Heart right ventricle (tissue), 16 donors: ENCODE measurements at regions not wholly inside any gene's neighbourhood (a gene's known extent, or its start where the extent isn't known, plus 50 kb on each side); places are given as distances from the start of the nearest gene placed in this dataset.

Source experiments
- ATAC-seq, 8 donors: fragments of 200-7000 bp; cut with Tn5 transposase; one replicate each; pipeline ENCODE4 v1.9.1; 2020; ENCODE audit warnings: mild to moderate bottlenecking in 8 of 8, moderate library complexity in 8 of 8, moderate number of reproducible peaks in 1 of 8
- DNase-seq, 2 donors: peaks; one replicate each; pipeline ENCODE4 v3.0.0-alpha.2; 2020
- H3K27ac ChIP-seq, 10 donors: fragments of 200-600 bp; sonication (generic) in 2 of 10; one replicate each; pipeline versions ENCODE4 v1.5.0 to v1.8.0; 2020 to 2022; ENCODE audit warnings: mild to moderate bottlenecking in 3 of 10
- H3K27me3 ChIP-seq, 7 donors: fragments of 200-600 bp; one replicate each; pipeline ENCODE4 v1.8.0; 2021 to 2022; ENCODE audit warnings: mild to moderate bottlenecking in 2 of 7
- H3K36me3 ChIP-seq, 9 donors: fragments of 200-600 bp; sonication (generic) in 1 of 9; one replicate each; pipeline versions ENCODE4 v1.5.0 to v1.8.0; 2020 to 2022; ENCODE audit warnings: mild to moderate bottlenecking in 2 of 9
- H3K4me1 ChIP-seq, 9 donors: fragments of 200-600 bp; sonication (generic) in 1 of 9; one replicate each; pipeline versions ENCODE4 v1.5.0 to v1.8.0; 2020 to 2022; ENCODE audit warnings: mild to moderate bottlenecking in 4 of 9
- H3K4me3 ChIP-seq, 10 donors: fragments of 200-600 bp; sonication (generic) in 2 of 10; one replicate each; pipeline versions ENCODE4 v1.5.0 to v1.8.0; 2020 to 2022; ENCODE audit warnings: mild to moderate bottlenecking in 7 of 10, moderate library complexity in 2 of 10
- H3K9me3 ChIP-seq, 11 donors: fragments of 200-600 bp in 10 of 11; sonication (generic) in 2 of 11; one replicate each; pipeline versions ENCODE4 v1.5.0 to v1.8.0; 2013 to 2022; ENCODE audit warnings: mild to moderate bottlenecking in 2 of 11, control low read depth in 1 of 11, moderate library complexity in 1 of 11
- CTCF ChIP-seq, 9 donors: fragments of 200-600 bp; sonication (generic) in 2 of 9; IDR thresholded peaks; one replicate each; pipeline versions ENCODE4 v1.5.0 to v1.8.0; 2021 to 2022; ENCODE audit warnings: antibody characterized with exemption in 9 of 9, mild to moderate bottlenecking in 5 of 9, moderate library complexity in 1 of 9
- WGBS, 2 donors: extraction: QIAGEN DNeasy Blood & Tissue Kit; methylation state at CpG; one replicate each; pipeline ENCODE4 v1.1.7; 2013; ENCODE audit warnings: inconsistent platforms in 1 of 2; 5-methylcytosine and 5-hydroxymethylcytosine counted together
- intact Hi-C, 10 donors: fragments of 100-400 bp; cut with DNase I; formaldehyde crosslinking; loops; one replicate each; pipeline versions ENCODE4 v1.11.1 to v1.14.2; 2022
- donor health status: Arrhythmogenic right ventricular cardiomyopathy.
- donor health status: ischemic (EF 13 %, LVEDD 7.1; RV severe dilation, severe dysfunction).
- donor health status: healthy with polysubstance abuse.
- donor health status: DM: no; HTN: yes; CAD: no.
- donor health status: DM: no; HTN: no; CAD: no.
- donor health status: ischemic (EF 25% LVEDD 6.9; RV normal size, moderate dysfunction).
- donor health status: ischemic (EF 25% LVEDD 5.7; RV mildly dilated, moderate dysfunction).
- donor health status: healthy.
- donor health status: DM: yes; HTN: yes; CAD: no.
- donor health status: Ischemic cardiomyopathy.
- donor health status: ischemic (EF 35%, LVEDD 5.7; RV mildly dilated, moderate dysfunction).
- donor health status: nonischemic (EF 11% LVEDD 7.7; RV severe dilation, severe dysfunction).
- donor health status: DM: yes; HTN: yes; CAD: no.
- donor health status: PGD.
- donor health status: ischemic (EF 29% LVEDD 5.4; RV normal size, mild dysfunction).
- donor health status: nonischemic (EF 23%, LVEDD 6.1; RV moderate dilation, normal function).

GRCh38 chr4:115294717-115295116 lies 181.3 kb upstream of the NDST4 start:
- no peak for DNase-seq
- Histone ChIP-seq H3K27ac (no peak overlapping the region), H3K9me3 (peaks cover 0 to 9% (median 0%) of the 10 kb centered on the region in 11 donors), H3K36me3 (no peaks in the 10 kb centered on the region), H3K27me3 (no peaks in the 10 kb centered on the region), H3K4me3 (no peak overlapping the region), H3K4me1 (no peaks in the 10 kb centered on the region)
- TF ChIP-seq CTCF (IDR thresholded peaks at IDR 0.05) = no peak
- WGBS, 2 donors = 54 to 74% methylated on average over 1 of the region's 1 CpG
- no peak for ATAC-seq
- intact Hi-C loops = no loop called here

- no peaks in the 10 kb centered on the region for H3K27me3 ChIP-seq
- no peaks in the 10 kb centered on the region for H3K36me3 ChIP-seq
- DNase-seq (no peak), ATAC-seq (no peak)
- intact Hi-C loops = no loop called here
- no peak for TF ChIP-seq CTCF (IDR thresholded peaks at IDR 0.05)
- no peak overlapping the region for H3K4me3 ChIP-seq
- H3K27ac ChIP-seq = no peak overlapping the region
- peaks cover 0 to 9% (median 0%) of the 10 kb centered on the region in 11 donors for H3K9me3 ChIP-seq
- WGBS, 2 donors = 84 to 92% methylated on average over 1 of the region's 1 CpG
- H3K4me1 ChIP-seq = no peaks in the 10 kb centered on the region
These were observed 179.7 kb upstream of the NDST4 start for GRCh38 chr4:115293093-115293462.

GRCh38 chr4:115292320-115293092 lies 179.1 kb upstream of the NDST4 start:
- Histone ChIP-seq H3K27me3 (no peaks in the 10 kb centered on the region), H3K9me3 (peaks cover 0 to 7% (median 0%) of the 10 kb centered on the region in 11 donors), H3K4me1 (no peaks in the 10 kb centered on the region), H3K36me3 (no peaks in the 10 kb centered on the region), H3K27ac (no peak overlapping the region), H3K4me3 (no peak overlapping the region)
- intact Hi-C loops = no loop called here
- no peak for ATAC-seq
- 41% methylated on average over 2 of the region's 2 CpGs for WGBS, 2 donors
- DNase-seq = no peak
- no peak for TF ChIP-seq CTCF (IDR thresholded peaks at IDR 0.05)

- H3K36me3 ChIP-seq = no peaks in the 10 kb centered on the region
- no peak for TF ChIP-seq CTCF (IDR thresholded peaks at IDR 0.05)
- H3K27me3 ChIP-seq = no peaks in the 10 kb centered on the region
- no peak for ATAC-seq
- WGBS, 2 donors = 80 to 82% methylated on average over 1 of the region's 1 CpG
- peaks cover 0 to 3% (median 0%) of the 10 kb centered on the region in 11 donors for H3K9me3 ChIP-seq
- no peak overlapping the region for H3K27ac ChIP-seq
- H3K4me1 ChIP-seq = no peaks in the 10 kb centered on the region
- intact Hi-C loops = no loop called here
- no peak for DNase-seq
- H3K4me3 ChIP-seq = no peak overlapping the region
These were observed 174.0 kb upstream of the NDST4 start for GRCh38 chr4:115287426-115287825.
